K562 (cell line): ENCODE measurements at regions not wholly inside any gene's neighbourhood (a gene's known extent, or its start where the extent isn't known, plus 50 kb on each side); places are given as distances from the start of the nearest gene placed in this dataset.

Experiments
- ATAC-seq: fragments of 200-7000 bp; cut with Tn5 transposase; 3 replicates; pipeline ENCODE4 v1.9.1; 2020; ENCODE audit warnings: moderate library complexity
- BruUV-seq: library from RNA; stranded (reverse); fragments of 400-500 nt; replicated peaks from 2 replicates; lab custom pipeline; 2021; lab: Mats Ljungman, UMichigan
- CTCF ChIA-PET: fragments of 300-600 bp; formaldehyde crosslinking; extraction: SDS; loops from one replicate; lab custom pipeline; 2021; ENCODE audit warnings: low intra/inter-chr PET ratio; lab: Yijun Ruan, JAX
- POLR2A ChIA-PET: fragments of 300-600, 350-650 bp; sonication (Branson Sonifier 250); formaldehyde crosslinking; extraction: SDS; loops from one replicate; lab custom pipeline; 2021; ENCODE audit warnings: antibody characterized with exemption, inconsistent platforms; lab: Yijun Ruan, JAX
- DNase-seq, 4 experiments: peaks; one replicate each; pipeline versions ENCODE4 v3.0.0 to v3.0.0-alpha.2; 2011 to 2018; ENCODE audit warnings: low spot score in 3 of 4, mixed read lengths in 3 of 4; ENCODE audit errors: extremely low read depth in 1 of 4
- FAIRE-seq: peaks from 2 replicates; lab custom pipeline; 2011; peaks lifted over from hg19 to GRCh38; lab: Jason Lieb, UNC
- H2AFZ ChIP-seq: 2 replicates; pipeline ENCODE4 v1.6.0; 2011; ENCODE audit warnings: low read depth, low read length, control low read depth, inconsistent platforms
- H3K27ac ChIP-seq: fragments of 200-600 bp; 3 replicates; pipeline ENCODE4 v1.8.0; 2011; ENCODE audit warnings: low read depth, mild to moderate bottlenecking, control low read depth, inconsistent platforms, low read length, moderate library complexity, mixed read lengths; ENCODE audit errors: extremely low read depth
- H3K27me3 ChIP-seq, 2 experiments: fragments of 300-600 bp in 1 of 2; 2 replicates in 1 of 2; 3 replicates in 1 of 2; pipeline versions ENCODE4 v1.6.0 to v1.8.0; 2011; ENCODE audit warnings: inconsistent platforms in 2 of 2, low read length in 2 of 2, mild to moderate bottlenecking in 1 of 2, mixed read lengths in 1 of 2, moderate library complexity in 1 of 2; ENCODE audit not compliant: control insufficient read depth in 2 of 2, insufficient read depth in 2 of 2
- H3K36me3 ChIP-seq: fragments of 300-600 bp; 3 replicates; pipeline ENCODE4 v1.8.0; 2011; ENCODE audit warnings: mild to moderate bottlenecking, low read length, inconsistent platforms; ENCODE audit not compliant: control insufficient read depth, insufficient read depth
- H3K4me1 ChIP-seq, 2 experiments: fragments of 200-600 bp in 1 of 2; replicated peaks in 1 of 2; 2 replicates in 1 of 2; 3 replicates in 1 of 2; pipeline versions ENCODE4 v1.5.1 to v1.8.0; 2011; ENCODE audit warnings: inconsistent platforms in 2 of 2, low read length in 2 of 2, mild to moderate bottlenecking in 1 of 2, mixed read lengths in 1 of 2, moderate library complexity in 1 of 2; ENCODE audit not compliant: control insufficient read depth in 2 of 2, insufficient read depth in 2 of 2
- H3K4me2 ChIP-seq: 2 replicates; pipeline ENCODE4 v1.6.1; 2011; ENCODE audit warnings: low read length, control low read depth, inconsistent platforms, mixed read lengths; ENCODE audit not compliant: insufficient read depth
- H3K4me3 ChIP-seq: fragments of 200-600 bp; sonication (generic), shearing (Covaris generic); 2 replicates; pipeline ENCODE4 v1.5.1; 2016; ENCODE audit warnings: control low read depth, inconsistent platforms
- H3K79me2 ChIP-seq: fragments of 200-600 bp; 3 replicates; pipeline ENCODE4 v1.8.0; 2011; ENCODE audit warnings: low read length, inconsistent platforms; ENCODE audit not compliant: control insufficient read depth, insufficient read depth
- H3K9ac ChIP-seq, 2 experiments: 2 replicates each; pipeline versions ENCODE4 v1.6.0 to v1.6.1; 2011; ENCODE audit warnings: low read depth in 2 of 2, low read length in 2 of 2, control low read depth in 1 of 2, inconsistent platforms in 1 of 2, mild to moderate bottlenecking in 1 of 2, mixed read lengths in 1 of 2; ENCODE audit not compliant: insufficient read depth in 1 of 2
- H3K9me1 ChIP-seq: one replicate; pipeline ENCODE4 v1.6.0; 2011; ENCODE audit warnings: inconsistent platforms, mild to moderate bottlenecking, low read length, moderate library complexity; ENCODE audit not compliant: control insufficient read depth, insufficient read depth
- H3K9me3 ChIP-seq: replicated peaks from 2 replicates; pipeline ENCODE4 v1.5.1; 2011; ENCODE audit warnings: low read depth, low read length, inconsistent platforms; ENCODE audit not compliant: control insufficient read depth, insufficient read depth
- H4K20me1 ChIP-seq: replicated peaks from 2 replicates; pipeline ENCODE4 v1.6.1; 2011; ENCODE audit warnings: low read length, inconsistent platforms, mixed read lengths; ENCODE audit not compliant: control insufficient read depth, insufficient read depth
- CBFA2T3 ChIP-seq: fragments of 450-650 bp; IDR thresholded peaks from 2 replicates; pipeline ENCODE4 v1.6.1; 2017
- CREB5 ChIP-seq: fragments of 250-450 bp; sonication (Bioruptor Pico); IDR thresholded peaks from 2 replicates; pipeline ENCODE4 v1.5.0; 2020; ENCODE audit warnings: mild to moderate bottlenecking
- L3MBTL2 ChIP-seq: fragments of 450-650 bp; IDR thresholded peaks from 2 replicates; pipeline ENCODE4 v1.6.1; 2016; ENCODE audit warnings: mild to moderate bottlenecking, moderate library complexity
- RBBP5 ChIP-seq: fragments of 200-600 bp; sonication (generic); IDR thresholded peaks from 2 replicates; pipeline ENCODE4 v1.6.1; 2012; ENCODE audit warnings: borderline replicate concordance, mild to moderate bottlenecking, low read length, control low read depth, inconsistent platforms; ENCODE audit not compliant: insufficient read depth, poor library complexity, severe bottlenecking
- YY1 ChIP-seq, 3 experiments: IDR thresholded peaks; 2 replicates each; pipeline ENCODE4 v1.6.1; 2011; ENCODE audit warnings: low read length in 2 of 3, mild to moderate bottlenecking in 2 of 3, moderate library complexity in 2 of 3, borderline replicate concordance in 1 of 3, control low read depth in 1 of 3, low read depth in 1 of 3; ENCODE audit not compliant: insufficient read depth in 3 of 3, insufficient replicate concordance in 2 of 3, control insufficient read depth in 1 of 3, insufficient read length in 1 of 3; ENCODE audit errors: extremely low read depth in 1 of 3
- WGBS: fragments of 100-300 bp; shearing (Covaris generic); methylation state at CpG from one replicate; pipeline ENCODE4 v1.1.6; 2016; ENCODE audit warnings: low coverage, mixed read lengths; ENCODE audit not compliant: insufficient coverage; ENCODE audit errors: missing lambda C conversion rate; 5-methylcytosine and 5-hydroxymethylcytosine counted together
- in situ Hi-C: fragments of 300-500 bp; cut with MboI; formaldehyde crosslinking; loops from 4 replicates; pipeline ENCODE4 v1.15.0; 2018; ENCODE audit warnings: inconsistent platforms, mixed read lengths
- intact Hi-C: fragments of 100-400 bp; cut with micrococcal nuclease; formaldehyde crosslinking; loops from 2 replicates; pipeline ENCODE4 v1.14.2; 2022

- FAIRE-seq (peak; percentile 46), ATAC-seq (peak; percentile 9; the same call in 1 of the 3 replicates), DNase-seq (no peak)
- no peak for TF ChIP-seq CBFA2T3
- no peak for TF ChIP-seq RBBP5
- TF ChIP-seq L3MBTL2 = 0 out of 2 replicates have a peak, but pooled peaks have one; percentile 10
- TF ChIP-seq CREB5 (CRISPR knock-in tag) = no peak
- TF ChIP-seq YY1 (IDR thresholded peaks at IDR 0.05; ENCODE audit: borderline replicate concordance in 1 of 3, control insufficient read depth in 1 of 3, extremely low read depth in 1 of 3, insufficient read depth in 3 of 3, insufficient read length in 1 of 3, insufficient replicate concordance in 2 of 3, low read depth in 1 of 3, low read length in 2 of 3) = peak in 1 of 3 experiments; percentile 27
- H3K27me3 ChIP-seq = no peaks in the 10 kb centered on the region
- no peak overlapping the region for H3K9ac ChIP-seq
- in situ Hi-C loops = loop anchor here (5.0 kb wide), 1 partner anchor 165 kb away; no protein-coding TSS in a partner anchor
- no peak overlapping the region for H2AFZ ChIP-seq
- peaks cover 17% of the 10 kb centered on the region; the same call in 2 of the 3 replicates for H3K79me2 ChIP-seq
- H3K4me2 ChIP-seq = no peak overlapping the region
- WGBS = 49% methylated on average over 6 of the region's 6 CpGs
- H3K4me1 ChIP-seq = peaks cover 8 to 13% of the 10 kb centered on the region in 2 experiments; a peak in 4 of 5 replicates
- no peak overlapping the region for H3K4me3 ChIP-seq
- H3K9me3 ChIP-seq = peaks cover 3% of the 10 kb centered on the region; the same call in 1 of the 2 replicates
- intact Hi-C loops = loop anchor here (5.0 to 10.0 kb wide), 2 partner anchors 145 to 243 kb away; no protein-coding TSS in a partner anchor
- H3K27ac ChIP-seq = no peak overlapping the region
- no TSS peak for BruUV-seq
- ChIA-PET CTCF (interaction anchor here (3.0 kb wide), 1 partner anchor 166 kb away, joined by 24 read pairs; no protein-coding TSS in a partner anchor), POLR2A (interaction anchor here (0.5 to 3.4 kb wide), 3 partner anchors 12 to 183 kb away, joined by 4 to 14 read pairs (median 6); no protein-coding TSS in a partner anchor)
- no peaks in the 10 kb centered on the region for H3K9me1 ChIP-seq
- H3K36me3 ChIP-seq = no peaks in the 10 kb centered on the region
- no peaks in the 10 kb centered on the region for H4K20me1 ChIP-seq
Observed at GRCh38 chr19:28631961-28632360, 581.0 kb downstream of the UQCRFS1 start.
